ENCODE measurements at regions not wholly inside any gene's neighbourhood (a gene's known extent, or its start where the extent isn't known, plus 50 kb on each side); places are given as distances from the start of the nearest gene placed in this dataset.

- TF ChIP-seq CTCF (IDR thresholded peaks at IDR 0.05) (no peak), POLR2A (IDR thresholded peaks at IDR 0.05) (no peak)
These were observed 657.4 kb upstream of the ADGRL4 start for GRCh38 chr1:79663916-79664315.
